NCI-H128 (cell line): ENCODE measurements at regions not wholly inside any gene's neighbourhood (a gene's known extent, or its start where the extent isn't known, plus 50 kb on each side); places are given as distances from the start of the nearest gene placed in this dataset.

Source experiments
- DNase-seq: peaks from one replicate; lab custom pipeline; 2025; ENCODE audit not compliant: unreplicated experiment; lab: John Stamatoyannopoulos, UW

DNA sequence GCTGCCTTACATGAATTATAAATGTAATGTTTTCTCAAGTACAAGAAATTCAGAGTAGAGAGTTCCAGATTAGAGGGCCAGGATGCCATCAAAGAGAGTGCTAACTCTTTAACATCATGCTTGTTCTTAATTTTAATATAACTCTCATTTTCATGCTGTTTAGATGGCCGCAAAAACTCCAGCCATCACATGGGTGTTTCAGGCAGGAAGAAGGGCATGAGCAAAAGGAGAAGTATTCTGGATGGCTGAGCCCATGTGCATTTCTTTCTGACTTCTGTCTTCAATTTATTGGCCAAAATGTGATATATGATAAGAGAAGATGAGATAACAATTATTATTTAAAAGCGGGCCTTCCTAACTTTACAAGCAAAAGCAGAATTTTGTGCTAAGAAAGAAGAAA is 1328.6 kb downstream of the MRPL39 start:
- no peak for DNase-seq

DNA sequence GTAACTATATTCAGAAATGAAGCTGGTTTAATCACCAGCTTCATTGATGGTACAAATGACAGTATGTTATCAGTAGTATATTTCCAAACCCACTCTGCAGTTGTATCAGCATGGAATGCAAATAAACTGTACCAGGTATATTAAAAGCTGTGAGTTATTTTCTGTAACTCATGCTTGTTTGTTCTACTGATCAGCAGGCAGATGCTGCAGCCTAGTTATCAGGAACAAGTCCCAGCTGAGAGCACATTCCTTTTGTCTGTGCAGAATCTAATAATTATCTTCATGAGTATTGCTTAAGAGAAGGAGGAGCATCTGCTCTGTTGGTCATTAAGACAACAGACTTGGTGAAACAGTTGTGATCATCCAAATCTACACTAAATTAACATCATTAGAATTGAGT is 1331.1 kb downstream of the MRPL39 start:
- no peak for DNase-seq

DNA sequence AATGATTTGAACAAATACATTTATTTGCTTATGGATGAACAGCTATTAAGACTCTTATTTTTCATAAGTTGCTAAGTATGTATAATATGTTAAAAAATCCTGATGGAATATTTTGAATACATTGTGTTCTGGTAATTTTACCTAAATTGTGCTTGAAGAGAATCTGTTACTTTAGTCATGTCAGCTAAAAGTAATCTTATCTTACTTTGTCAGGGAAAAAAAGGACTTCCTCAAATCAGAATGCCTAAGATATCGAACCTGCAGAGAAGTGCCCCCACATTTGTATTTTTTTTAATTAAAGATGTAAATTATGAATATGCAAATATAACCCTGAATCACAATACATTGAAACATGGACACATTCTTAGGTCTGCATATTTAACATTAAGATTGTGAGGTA is 1331.7 kb downstream of the MRPL39 start:
- no peak for DNase-seq

DNA sequence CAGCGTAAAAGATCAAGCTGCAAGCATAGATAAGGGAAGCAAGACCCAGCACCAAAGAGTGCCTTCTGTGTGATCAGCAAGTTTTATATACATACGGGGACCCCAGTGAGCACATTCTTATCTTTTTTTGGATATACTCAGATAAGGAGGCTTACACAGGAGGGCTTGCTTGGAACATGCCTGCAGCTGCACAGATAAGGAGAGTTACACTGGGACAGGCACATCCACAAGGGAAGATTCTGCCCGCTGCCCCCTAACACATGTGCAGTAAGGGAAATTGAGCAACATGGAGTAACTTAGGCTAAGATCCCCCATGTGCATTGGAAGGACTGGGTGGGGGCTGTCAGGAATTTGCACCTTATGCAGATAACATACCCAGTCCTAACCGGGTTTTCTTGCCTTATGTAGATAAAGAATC is 1334.8 kb downstream of the MRPL39 start:
- DNase-seq, result no peak

DNA sequence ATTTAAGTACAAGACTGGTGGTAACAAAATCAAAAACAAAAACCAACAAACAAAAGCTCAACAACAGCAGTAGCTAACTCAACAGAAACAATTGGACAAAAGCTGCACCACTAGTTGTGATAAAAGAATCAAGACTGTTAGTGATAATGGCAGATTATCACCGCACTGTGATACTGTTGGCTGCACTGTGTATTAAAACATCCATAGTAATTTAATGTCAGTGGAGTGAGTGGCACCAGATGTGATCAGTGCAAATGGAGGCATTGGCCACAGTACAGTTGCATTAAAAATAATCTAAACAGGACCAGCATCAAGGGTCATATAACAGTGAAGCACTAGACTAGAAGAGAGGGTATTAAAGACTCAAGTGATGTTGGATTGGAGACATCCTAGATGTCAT is 1341.3 kb downstream of the MRPL39 start:
- no peak for DNase-seq

DNA sequence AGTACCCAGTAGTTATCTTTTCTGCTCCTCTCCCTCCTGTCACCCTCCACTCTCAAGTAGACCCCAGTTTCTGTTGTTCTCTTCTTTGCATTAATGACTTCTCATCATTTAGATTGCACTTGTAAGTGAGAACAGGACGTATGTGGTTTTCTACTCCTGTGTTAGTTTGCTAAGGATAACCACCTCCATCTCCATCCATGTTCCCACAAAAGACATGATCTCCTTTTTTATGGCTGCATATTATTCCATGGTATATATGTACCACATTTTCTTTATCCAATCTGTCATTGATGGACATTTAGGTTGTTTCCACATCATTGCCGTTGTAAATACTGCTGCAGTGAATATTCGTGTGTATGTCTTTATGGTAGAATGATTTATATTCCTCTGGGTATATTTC is 1346.5 kb downstream of the MRPL39 start:
- no peak for DNase-seq

DNA sequence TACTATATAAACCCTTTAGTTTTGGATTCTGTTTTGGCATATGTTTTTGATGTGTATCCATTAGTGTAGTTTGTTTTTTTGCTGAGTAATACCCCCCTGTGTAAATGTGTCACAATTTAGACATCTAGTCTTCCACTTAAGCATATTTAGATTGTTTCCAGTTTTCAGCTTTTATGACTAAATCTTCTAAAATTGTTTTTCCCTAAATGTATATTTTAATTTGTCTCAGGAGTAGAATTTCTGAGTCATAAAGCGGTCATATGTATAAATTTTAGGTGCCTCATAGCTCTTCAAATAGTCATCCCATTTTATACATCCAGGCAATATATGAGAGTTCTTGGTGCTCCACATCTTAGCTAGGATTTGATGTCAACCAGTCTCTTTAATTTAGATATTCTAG is 1348.0 kb downstream of the MRPL39 start:
- no peak for DNase-seq

DNA sequence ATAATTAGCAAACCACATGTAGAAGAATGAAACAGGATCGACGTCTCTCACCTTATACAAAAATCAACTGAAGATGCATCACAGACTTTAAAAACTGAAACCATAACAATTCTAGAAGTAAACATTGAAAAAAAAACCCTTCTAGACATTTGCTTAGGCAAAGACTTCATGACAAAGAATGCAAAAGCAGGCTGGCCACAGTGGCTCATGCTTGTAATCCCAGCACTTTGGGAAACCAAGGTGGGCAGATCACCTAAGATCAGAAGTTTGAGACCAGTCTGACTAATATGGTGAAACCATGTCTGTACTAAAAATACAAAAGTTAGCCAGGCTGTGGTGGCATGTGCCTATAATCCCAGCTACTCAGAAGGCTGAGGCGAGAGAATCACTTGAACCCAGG is 1351.7 kb downstream of the MRPL39 start:
- no peak for DNase-seq

DNA sequence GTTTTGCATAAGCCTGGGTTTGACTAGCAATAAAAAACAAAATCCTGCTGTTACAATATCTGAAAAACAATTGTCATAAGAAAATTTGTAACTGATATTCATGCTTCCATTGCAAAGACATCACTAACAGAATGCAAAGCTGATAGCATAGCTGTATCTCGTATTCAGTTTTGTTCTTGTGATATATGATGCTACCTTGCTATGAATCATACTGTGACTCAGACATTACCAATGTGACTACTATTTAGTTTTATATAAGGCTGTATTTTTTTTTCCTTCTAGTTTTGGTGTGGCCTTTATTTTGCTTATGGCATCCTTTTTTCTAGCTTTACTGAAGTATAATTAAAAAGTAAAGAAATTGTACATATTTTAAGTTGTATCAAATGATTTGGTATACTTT is 1381.8 kb downstream of the MRPL39 start:
- DNase-seq, result no peak

DNA sequence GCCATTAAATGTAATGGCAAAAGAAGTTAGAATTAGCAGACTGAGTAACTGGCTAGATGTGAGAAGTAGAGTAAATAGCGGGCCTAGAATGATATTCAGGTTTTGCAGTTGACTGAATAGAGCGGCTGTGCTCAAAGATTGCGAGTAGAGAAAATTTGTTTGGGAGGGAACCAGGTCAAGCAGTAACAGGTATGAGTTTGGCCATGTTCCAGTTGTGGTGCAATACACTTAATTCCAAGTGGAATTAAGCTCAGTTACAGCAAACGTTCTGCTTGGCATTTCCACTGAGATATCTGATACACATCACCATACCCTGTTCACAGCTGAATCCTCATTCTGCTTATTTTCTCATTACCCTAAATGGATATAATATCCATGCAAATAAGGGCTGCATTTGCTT is 1382.9 kb downstream of the MRPL39 start:
- no peak for DNase-seq

DNA sequence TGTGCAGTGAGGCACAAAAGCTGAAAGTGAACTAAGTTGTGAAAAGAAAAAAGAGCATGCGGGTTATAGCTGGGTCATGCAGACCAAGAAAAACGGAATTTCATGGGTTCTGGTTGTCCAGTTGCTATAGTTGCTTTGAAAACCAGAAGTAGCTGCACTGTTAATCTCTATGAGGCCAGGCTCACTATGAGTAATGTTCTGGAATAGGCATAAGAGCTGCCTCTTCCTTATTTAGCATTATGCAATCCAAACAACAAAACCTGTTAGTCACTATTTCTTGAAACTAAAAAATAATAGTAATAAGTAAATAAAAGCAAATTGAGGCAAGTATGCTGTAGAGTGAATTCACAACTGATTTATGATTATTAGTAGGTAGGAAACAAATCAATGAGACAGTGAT is 1383.7 kb downstream of the MRPL39 start:
- no peak for DNase-seq

DNA sequence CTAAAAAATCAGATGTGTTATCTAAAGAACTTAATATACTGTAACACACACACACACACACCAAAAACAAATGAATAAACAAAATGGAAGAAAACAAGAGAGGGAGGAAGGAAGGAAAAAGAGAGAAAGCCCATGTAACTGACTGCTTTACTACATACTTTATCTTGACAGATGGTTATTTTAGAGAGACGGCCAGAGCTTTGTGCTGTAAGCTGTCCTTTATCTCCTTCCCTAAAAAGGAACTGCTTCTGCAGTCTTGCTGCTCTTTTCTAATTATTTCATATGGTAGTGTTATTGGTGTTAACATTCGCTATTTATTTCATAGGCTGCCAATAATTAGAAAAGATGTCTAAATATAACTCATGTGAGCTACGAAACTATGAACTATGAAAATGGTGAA is 1384.6 kb downstream of the MRPL39 start:
- no peak for DNase-seq

DNA sequence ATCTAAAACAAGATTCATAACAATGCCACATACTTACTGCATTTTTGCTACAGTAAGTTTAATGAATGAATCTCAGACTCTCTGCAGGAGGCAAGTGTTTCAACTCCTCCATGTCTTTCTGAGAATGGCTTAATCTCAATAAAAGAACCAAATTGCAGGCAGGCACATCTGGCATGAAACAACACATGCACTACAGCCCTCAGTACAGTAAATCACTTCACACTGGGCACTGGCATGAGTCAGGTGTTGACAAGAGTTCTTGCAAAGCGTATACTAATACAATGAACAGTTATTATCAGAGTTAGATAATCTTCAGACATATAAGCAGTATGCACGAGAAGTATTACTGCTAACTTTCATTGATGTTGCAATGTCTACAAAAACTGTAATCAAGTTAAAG is 1386.8 kb downstream of the MRPL39 start:
- no peak for DNase-seq

DNA sequence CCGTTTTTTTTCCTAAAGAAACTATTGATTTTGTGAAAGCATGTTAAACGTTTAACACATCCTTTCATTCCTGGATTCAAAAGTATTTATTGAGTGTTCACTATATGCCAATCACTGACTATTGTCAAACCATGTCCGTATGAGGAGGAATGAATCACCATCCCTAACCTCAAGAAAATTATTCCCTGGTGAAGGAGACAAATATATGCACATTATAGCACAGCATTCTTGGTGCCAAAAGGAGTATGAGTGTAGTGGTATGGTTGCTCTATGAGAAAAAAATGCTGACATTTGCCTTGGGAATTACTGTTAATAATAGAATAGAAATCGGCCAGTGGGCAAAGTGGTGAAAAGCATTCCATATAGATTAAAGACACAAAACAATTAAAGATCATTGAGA is 1390.1 kb downstream of the MRPL39 start:
- DNase-seq, result no peak

DNA sequence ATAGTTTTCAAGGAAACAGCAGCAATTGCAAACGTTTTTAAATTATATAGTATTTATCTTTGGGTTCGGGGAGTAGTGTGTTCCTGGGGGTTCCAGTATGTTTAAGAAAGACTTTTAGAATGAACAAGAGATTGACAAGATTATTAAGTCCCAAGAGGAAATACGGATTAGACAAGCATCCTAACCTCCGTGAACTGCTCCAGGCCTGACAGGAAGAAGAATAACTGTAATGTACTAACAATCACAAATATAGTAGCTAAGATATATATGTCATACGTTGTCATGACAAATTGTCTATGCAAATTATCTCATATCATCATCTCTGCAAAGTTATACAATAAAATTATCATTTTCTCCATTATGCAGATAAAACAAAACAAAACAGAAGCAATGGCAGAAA is 1397.2 kb downstream of the MRPL39 start:
- DNase-seq, result no peak

DNA sequence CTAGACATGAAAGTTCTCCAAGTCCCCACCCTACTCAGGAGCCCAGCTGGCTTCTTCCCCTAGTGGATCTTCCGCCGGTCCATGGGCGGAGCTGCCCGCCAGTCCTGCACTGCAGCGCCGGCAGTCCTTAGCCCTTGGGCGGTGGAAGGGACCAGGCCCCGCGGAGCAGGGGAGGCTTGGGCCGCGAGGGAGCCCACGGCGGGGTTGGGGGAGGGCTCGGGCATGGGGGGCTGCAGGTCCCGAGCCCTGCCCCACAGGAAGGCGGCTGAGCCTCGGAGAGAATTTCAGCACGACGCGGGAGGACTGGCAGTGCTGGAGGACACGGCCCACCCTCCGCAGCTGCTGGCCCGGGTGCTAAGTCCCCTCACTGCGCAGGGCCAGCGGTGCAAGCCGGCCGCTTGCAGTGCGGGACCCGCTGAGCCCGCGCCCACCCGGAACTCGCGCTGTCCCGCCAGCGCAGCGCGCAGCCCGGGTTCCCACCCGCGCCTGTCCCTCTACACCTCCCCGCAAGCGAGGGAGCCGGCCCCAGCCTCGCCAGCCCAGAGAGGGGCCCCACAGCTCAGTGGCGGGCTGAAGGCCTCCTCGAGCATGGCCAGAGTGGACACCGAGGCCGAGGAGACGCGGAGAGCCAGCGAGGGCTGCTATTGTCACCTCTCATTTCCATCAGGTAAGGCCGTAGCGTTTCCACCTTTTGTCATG is 1398.6 kb downstream of the MRPL39 start:
- DNase-seq, result no peak

DNA sequence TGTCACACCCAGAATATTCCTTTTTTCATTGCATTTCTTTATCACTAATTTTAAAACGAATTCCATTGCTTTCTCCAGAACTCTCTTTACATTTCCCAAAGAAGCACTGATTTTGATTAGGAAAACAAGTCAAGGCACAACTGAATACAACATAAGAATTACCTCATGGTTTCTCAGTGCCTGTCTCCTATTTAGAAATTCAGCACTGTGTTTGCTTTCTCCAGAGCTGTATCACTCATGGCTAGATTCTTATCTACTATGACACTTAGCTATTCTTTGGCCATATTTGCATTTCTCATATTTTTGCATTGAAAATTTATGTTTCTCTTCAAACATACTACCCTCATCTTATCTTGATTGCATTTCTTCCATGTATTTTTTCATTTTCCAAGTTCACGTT is 1402.0 kb downstream of the MRPL39 start:
- no peak for DNase-seq

DNA sequence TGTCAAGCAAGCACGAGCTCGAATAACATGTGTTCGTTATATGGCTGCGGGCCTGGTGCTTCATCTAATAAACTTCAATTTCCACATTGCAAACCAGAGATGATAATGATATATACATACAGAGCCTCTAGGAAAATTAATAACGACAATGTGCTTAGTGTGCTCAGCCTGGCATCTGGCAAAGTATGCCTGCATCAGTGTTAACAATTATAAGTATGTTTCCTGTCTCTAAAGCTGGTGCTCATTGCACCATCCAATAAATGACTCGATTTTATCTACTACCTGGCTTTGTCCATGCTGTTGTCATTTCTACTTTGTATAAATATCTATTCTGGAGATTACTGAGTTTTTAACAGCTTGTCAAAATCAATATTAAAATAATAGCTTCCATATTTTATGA is 1402.6 kb downstream of the MRPL39 start:
- DNase-seq, result no peak

DNA sequence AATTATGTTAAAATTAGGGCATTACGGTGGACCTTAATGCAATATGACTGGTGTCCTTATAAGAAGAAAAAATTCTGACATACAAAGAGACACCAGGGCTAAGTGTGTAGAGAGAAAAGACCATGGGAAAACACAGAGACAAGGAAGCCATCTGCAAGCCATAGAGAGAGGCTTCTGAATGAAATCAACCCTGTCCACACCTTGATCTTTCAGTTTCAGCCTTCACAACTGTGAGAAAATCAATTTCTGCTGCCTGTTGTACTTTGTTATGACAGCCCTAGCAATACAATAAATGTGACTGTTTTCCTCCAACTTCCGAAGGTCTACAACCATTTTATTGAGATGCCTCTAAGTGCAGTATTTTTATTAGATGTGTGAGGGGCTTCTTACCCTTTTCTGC is 1407.2 kb downstream of the MRPL39 start:
- DNase-seq, result no peak

DNA sequence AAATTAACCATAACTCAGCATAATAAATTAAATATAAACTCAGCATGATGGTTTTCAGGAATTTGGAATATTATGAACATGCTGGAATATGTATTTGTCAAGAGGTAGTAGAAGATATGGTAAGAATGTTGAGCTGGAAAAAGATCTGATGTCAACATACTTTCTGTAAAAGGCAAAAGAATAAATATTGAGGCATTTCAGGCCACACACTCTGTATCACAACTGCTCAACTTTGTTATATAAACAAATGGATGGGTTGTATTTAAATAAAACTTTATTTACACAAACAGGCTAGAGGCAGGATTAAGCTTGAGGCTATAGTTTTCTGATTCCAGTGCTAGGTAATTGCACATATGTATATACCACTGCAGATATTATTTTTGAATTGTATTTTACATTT is 1409.4 kb downstream of the MRPL39 start:
- DNase-seq, result no peak

DNA sequence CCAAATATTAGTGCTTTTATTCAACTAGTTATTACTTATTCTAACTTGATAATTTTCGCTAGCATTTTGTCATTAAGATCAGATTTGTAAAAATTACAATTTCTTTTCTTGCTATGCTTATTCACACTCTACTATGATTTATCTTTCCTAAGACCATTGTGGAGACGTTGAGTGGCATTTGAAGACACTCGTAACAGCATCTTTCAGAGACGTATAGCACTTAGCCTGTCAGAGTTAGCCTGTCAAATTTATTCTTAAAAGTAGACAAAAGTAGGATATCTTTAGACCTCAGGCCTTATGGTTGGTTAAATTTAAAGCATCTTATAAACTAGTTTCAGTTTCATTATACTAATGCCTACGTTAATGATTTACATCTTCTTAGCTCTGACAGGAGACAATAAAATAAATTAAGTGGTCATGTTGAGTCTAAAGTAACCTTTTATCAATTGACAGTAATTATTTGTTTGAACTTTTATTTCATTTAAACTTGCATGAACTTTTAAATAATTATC is 1410.1 kb downstream of the MRPL39 start:
- no peak for DNase-seq

DNA sequence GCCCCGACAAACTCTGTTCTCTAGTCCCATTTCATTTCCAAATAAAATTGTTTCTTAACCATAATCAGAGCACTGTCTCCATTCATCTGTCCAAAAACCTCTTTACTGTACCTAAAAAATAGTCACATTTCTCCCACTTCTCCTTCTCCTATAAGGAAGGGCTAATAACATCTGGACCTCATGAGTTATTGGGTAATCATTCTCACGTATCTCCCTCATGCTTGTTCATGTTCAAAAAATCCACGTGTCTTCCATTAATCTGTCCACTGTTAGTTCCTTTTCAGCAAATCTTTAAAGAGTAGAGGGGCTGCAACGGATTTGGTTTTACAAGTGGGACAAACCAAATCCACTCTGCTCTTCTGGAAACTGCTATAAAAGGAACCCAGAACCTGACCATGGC is 1418.8 kb downstream of the MRPL39 start:
- DNase-seq, result no peak

DNA sequence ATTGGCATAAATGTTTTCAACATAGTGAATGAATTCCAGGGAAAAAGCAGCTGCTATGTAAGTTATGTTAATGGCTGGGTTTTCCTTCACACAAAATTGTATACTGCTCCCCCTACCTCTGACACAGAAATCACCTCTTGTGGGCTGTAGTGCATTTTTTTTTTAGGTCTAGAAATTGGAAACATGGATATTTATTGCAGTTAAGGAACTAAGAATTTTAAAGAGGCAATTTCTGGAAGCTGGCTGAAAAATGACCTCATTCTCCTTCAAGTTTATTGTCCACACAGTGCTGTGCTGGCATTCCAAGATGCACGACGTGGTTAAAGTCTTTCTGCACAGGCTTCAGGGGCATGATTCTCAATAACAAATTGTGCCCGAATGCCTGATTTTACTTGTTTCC is 1424.2 kb downstream of the MRPL39 start:
- DNase-seq, result no peak
